NCI-H1417 treated with DMSO at 0.1 percent for 48 hours (cell line): ENCODE measurements at regions not wholly inside any gene's neighbourhood (a gene's known extent, or its start where the extent isn't known, plus 50 kb on each side); places are given as distances from the start of the nearest gene placed in this dataset.
A peak's percentile ranks its signal among the peaks of the same experiment; 100 is the strongest.
"Not testable (repeated sequence)": the region's sequence is repeated elsewhere in the genome, so short reads cannot be mapped to it uniquely, and the experiment has no call there.

ENCODE experiments used
- DNase-seq: peaks from one replicate; lab custom pipeline; 2025; lab: John Stamatoyannopoulos, UW

GRCh38 chr2:198296665-198297308 lies 492.4 kb downstream of the PLCL1 start:
- peak; percentile 28 for DNase-seq

- DNase-seq: no peak
These were observed 488.9 kb downstream of the PLCL1 start for GRCh38 chr2:198293281-198293680.

- DNase-seq: no peak
These were observed 485.4 kb downstream of the PLCL1 start for GRCh38 chr2:198289811-198290210.

GRCh38 chr2:198287706-198288105 lies 483.3 kb downstream of the PLCL1 start:
- DNase-seq: no peak

GRCh38 chr2:198285216-198285615 lies 480.8 kb downstream of the PLCL1 start:
- no peak for DNase-seq

- no peak for DNase-seq
These were observed 478.8 kb downstream of the PLCL1 start for GRCh38 chr2:198283146-198283545.

GRCh38 chr2:198282061-198282460 lies 477.7 kb downstream of the PLCL1 start:
- DNase-seq: no peak

GRCh38 chr2:198280145-198280544 lies 475.8 kb downstream of the PLCL1 start:
- DNase-seq: no peak

GRCh38 chr2:198279026-198279425 lies 474.6 kb downstream of the PLCL1 start:
- DNase-seq: no peak

- DNase-seq: no peak
These were observed 472.8 kb downstream of the PLCL1 start for GRCh38 chr2:198277181-198277580.

GRCh38 chr2:198273660-198274059 lies 469.3 kb downstream of the PLCL1 start:
- DNase-seq: no peak

- not testable (repeated sequence) for DNase-seq
These were observed 465.8 kb downstream of the PLCL1 start for GRCh38 chr2:198270157-198270556.

GRCh38 chr2:198268519-198268918 lies 464.1 kb downstream of the PLCL1 start:
- DNase-seq: no peak

GRCh38 chr2:198259496-198259895 lies 455.1 kb downstream of the PLCL1 start:
- DNase-seq: no peak

- no peak for DNase-seq
These were observed 450.2 kb downstream of the PLCL1 start for GRCh38 chr2:198254536-198255090.

- no peak for DNase-seq
These were observed 449.6 kb downstream of the PLCL1 start for GRCh38 chr2:198253995-198254394.

GRCh38 chr2:198252472-198252871 lies 448.1 kb downstream of the PLCL1 start:
- no peak for DNase-seq

- no peak for DNase-seq
These were observed 437.7 kb downstream of the PLCL1 start for GRCh38 chr2:198242093-198242492.

- no peak for DNase-seq
These were observed 434.0 kb downstream of the PLCL1 start for GRCh38 chr2:198238429-198238828.

- no peak for DNase-seq
These were observed 431.9 kb downstream of the PLCL1 start for GRCh38 chr2:198236338-198236737.

GRCh38 chr2:198232281-198232680 lies 427.9 kb downstream of the PLCL1 start:
- no peak for DNase-seq

- no peak for DNase-seq
These were observed 427.2 kb downstream of the PLCL1 start for GRCh38 chr2:198231562-198231961.

GRCh38 chr2:198220763-198221610 lies 416.6 kb downstream of the PLCL1 start:
- DNase-seq: no peak
